22Rv1 (cell line): ENCODE measurements at regions not wholly inside any gene's neighbourhood (a gene's known extent, or its start where the extent isn't known, plus 50 kb on each side); places are given as distances from the start of the nearest gene placed in this dataset.

Source experiments
- ZFX ChIP-seq: fragments of 450-650 bp; IDR thresholded peaks from 2 replicates; pipeline ENCODE4 v1.6.1; 2017; ENCODE audit warnings: antibody characterized with exemption, borderline replicate concordance
- TF ChIP-seq, protein P1 (sequence below): fragments of 450-650 bp; IDR thresholded peaks from 2 replicates; pipeline ENCODE4 v1.5.1; 2017; ENCODE audit warnings: mild to moderate bottlenecking

DNA sequence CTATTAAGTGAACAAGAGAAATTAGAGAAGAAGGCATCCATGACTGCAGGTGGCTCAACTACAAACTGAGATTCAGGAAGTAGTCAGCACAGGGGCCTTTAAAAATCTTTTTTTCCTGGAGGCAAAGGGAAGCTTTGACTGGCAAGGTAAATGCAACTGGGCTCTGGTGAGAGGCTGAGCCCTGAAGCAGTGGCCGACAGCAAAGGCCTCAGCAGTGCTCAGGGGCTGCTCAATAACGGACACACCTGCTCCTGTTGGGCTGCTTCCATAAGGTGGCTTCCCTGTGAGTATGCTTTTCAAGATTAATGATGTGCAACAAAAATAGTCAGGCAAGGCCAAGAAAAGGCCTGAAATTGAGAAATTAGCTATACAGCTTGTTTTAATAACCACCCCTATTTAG lies 134.2 kb upstream of the RGMB start:
- TF ChIP-seq, protein P1, sequence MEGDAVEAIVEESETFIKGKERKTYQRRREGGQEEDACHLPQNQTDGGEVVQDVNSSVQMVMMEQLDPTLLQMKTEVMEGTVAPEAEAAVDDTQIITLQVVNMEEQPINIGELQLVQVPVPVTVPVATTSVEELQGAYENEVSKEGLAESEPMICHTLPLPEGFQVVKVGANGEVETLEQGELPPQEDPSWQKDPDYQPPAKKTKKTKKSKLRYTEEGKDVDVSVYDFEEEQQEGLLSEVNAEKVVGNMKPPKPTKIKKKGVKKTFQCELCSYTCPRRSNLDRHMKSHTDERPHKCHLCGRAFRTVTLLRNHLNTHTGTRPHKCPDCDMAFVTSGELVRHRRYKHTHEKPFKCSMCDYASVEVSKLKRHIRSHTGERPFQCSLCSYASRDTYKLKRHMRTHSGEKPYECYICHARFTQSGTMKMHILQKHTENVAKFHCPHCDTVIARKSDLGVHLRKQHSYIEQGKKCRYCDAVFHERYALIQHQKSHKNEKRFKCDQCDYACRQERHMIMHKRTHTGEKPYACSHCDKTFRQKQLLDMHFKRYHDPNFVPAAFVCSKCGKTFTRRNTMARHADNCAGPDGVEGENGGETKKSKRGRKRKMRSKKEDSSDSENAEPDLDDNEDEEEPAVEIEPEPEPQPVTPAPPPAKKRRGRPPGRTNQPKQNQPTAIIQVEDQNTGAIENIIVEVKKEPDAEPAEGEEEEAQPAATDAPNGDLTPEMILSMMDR: no peak
- no peak for TF ChIP-seq ZFX
